Bone marrow (tissue), 2 donors: ENCODE measurements at regions not wholly inside any gene's neighbourhood (a gene's known extent, or its start where the extent isn't known, plus 50 kb on each side); places are given as distances from the start of the nearest gene placed in this dataset.
"Not testable (repeated sequence)": the region's sequence is repeated elsewhere in the genome, so short reads cannot be mapped to it uniquely, and the experiment has no call there.

Experiments used
- DNase-seq, 2 donors: peaks; one replicate each; lab custom pipeline; 2025; lab: John Stamatoyannopoulos, UW

DNA sequence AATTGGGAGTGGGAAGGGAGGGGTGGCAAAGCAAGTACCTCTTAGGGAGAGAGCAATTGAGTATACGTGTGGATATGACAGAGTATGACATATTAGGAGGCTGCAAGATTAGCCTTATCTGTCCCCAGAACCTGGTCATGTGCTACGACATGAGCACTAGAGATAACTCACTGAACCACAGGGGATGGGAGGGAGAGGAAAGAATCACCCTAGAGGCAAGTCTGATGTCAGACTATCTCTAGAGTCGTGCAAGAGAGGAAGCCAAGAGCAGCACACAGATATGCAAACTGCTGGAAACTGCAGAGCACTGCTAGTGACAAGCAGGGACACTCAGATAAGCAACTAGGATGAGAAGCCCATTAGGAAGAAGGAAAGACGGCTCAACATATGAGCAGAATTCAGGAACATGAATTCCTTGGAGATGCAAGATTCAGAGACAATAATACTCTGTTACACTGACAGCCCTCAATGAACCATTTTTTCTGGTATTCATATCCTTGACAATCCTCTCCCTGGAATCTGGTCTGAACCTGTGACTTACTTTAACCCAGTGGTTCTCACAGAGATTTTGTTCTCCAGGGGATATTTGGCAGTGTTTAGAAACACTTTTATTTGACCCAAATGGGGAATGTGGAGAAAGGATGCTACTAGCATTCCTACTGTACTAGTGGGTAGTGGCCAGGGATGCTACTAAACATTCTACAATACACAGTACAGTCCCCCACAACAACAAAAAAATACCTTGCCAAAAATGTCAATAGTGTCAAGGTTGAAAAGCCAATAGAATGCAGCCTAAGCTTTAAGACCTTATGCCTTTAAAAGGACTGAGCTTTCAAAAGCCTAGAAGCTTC lies 84.0 kb upstream of the BMP2K start:
- DNase-seq: peak in 1 of 2 donors; percentile 79

DNA sequence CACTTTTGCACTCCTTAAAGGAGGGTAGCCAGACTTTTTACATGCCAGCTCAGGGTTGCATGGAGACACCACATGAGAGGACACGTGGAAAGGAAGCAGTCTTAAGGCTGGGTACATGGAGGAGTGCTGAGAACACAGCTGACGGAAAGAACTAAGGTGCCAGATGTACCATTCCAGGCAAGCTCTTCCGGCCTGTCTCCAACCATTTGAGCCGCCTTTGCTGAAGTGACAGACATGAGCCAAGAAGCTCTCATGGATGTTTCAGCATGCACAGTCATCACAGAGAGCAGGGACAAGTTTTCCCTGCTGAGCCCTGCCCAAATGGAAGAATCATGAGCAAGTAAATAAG lies 83.4 kb upstream of the BMP2K start:
- no peak for DNase-seq

DNA sequence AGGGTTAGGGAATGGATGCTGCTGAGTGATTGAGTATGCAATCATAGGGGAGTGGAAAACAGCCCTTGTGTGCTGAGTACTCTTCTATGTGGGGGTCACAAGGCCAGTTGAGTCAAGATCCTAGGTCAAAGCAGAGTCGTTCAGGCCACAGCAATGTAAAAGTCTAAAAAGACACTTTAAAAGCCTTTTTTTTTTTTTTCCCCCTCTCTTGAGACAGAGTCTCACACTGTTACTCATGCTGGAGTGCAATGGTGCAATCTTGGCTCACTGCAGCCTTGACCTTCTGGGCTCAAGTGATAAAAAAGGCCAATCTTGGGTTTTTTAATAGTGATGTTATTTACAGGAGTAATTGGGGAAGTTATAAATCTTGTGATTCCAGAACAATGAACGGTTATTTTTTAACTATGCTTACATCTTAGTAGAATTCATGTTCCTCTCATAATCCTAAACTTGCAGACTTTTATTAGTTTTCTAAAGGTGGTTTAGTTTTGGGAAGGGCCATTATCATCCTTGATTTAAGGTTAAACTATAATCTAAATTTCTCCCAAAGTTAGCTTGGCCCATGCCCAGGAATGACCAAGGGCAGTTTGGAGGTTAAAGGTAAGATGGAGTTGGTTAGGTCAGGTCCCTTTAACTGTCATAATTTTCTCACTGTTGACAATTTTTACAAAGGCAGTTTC lies 82.2 kb upstream of the BMP2K start:
- DNase-seq: no peak

DNA sequence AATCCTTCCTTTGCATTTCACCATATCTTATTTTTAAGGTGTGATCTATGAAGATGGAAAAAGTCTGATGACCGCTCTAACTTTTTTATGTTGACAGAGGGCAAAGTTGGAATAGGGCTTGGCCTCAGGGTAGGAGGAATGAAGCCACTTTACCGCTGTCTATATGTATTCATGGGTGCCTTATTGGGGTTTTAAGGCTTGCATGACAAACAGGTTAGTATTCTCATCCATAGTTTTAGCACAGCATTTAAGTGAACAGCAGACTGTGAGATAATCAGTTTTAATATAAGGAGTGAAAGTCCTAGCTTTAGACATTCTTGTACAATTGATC lies 81.7 kb upstream of the BMP2K start:
- DNase-seq: no peak

DNA sequence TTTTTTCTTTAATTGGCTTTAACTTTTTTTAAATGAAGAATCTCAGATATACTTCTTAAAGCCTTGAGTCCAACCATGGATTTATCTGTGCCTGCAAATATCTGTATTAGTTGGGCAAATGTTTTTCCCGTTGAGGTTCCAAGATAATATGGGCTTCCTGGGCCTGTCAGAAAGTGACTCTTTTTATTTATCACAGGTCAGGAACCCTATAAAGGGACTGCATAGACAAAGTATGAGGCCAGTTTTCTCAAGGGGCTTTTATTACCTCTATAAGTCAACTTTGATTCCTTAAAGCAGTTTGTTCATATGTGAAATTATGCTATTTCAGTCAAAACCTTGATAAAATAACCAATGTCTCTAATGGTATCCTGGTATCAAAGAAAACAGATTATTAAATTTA lies 80.2 kb upstream of the BMP2K start:
- DNase-seq: no peak

DNA sequence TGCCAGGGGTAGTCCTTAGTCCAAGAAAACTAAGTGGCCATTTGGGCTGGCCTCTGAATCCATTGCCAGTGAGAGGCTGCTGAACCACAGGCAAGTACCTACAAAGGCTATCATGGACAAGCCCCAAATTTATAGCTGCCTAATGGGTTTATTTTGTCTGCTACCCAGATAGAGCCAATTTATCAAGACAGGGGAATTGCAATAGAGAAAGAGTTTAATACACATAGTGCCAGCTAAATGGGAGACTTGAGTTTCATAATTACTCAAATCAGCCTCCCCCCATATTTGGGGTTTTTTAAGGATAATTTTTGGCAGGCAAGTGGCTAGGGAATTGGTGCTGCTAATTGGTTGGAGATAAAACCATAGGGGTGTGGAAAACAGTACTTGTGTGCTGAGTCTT lies 73.1 kb upstream of the BMP2K start:
- DNase-seq: no peak

DNA sequence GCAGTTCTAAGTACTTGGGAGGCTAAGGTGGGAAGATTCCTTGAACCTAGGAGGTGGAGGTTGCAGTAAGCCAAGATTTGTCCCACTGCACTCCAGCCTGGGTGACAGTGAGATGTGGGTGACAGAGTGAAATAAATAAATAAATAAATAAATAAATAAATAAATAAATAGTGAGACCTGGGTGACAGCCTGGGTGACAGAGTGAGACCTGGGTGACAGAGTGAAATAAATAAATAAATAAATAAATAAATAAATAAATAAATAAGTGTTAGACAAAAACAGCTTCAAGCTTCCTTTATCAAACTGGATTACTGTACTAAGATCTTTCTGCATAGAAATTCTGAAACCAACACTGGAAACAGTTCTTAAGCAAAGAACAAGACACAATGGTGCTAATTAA lies 71.8 kb upstream of the BMP2K start:
- no peak for DNase-seq

DNA sequence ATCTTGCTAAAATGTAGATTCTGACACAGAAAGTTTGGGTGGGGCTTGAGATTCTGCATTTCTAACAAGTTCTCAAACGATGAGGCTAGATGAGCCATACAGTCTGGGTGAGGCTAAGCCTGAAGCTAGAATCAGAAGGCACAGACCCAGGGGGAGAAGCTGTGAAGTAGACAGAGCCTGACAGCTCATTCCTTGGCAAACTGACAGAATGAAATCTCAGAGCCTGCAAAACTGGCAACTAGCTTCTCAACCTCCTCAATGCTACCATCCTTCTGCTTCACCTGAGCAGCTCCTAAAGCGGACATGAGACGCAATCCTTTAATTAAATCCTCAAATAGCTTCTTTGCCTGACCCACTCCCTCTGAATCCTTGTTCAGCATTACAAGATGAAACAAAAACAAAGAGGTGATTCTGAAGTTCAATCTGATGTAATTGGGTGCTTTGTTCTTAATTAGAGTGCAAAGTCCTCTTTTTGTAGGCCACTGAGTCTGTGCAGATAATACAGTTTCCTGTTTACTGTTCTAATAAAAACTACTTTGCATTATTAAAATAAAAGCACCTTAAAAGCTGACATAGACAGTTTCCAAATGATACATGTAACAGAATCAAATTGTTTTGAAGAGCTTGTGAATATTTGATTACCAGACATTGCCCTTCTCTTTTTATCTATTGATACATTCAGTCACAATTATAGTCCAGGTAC lies 71.0 kb upstream of the BMP2K start:
- DNase-seq: no peak

DNA sequence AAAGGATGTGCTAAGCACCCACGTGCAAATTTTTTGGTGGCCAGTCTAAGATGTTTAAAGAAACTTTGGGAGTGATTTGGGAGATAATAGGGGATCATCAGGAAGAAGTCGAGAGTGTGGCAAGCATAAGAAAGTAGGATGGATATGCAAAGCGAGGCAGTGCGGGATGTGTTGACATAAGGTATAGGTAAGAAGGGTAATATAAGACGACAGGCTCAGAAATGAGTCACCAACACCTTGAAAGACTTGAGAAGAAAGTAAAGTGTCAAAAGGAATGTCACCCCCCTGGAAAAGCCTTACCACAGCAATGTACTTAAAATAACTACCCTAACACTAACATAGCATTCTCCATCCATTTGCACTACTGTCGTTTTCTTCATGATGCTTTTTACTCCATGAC lies 69.8 kb upstream of the BMP2K start:
- no peak for DNase-seq

DNA sequence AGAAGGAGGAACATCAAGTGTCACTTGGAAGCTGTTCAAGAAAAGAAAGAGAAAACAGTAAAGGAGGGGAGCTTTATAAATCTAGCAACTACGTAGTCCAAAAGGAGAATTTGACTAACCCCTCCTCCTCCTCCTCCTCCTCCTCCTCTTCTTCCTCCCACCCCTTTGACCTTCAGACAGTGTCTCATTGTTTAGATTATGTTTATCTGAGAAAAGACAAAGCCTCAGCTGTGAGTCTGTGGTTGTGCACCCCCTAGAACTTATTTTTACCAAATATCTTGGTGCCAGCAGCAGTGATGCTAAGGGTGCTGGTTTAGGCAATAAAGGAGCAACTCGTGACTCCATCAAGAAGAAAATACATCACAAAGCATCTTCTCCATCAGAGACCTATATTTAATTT lies 68.9 kb upstream of the BMP2K start:
- peak in 1 of 2 donors; percentile 46 for DNase-seq

DNA sequence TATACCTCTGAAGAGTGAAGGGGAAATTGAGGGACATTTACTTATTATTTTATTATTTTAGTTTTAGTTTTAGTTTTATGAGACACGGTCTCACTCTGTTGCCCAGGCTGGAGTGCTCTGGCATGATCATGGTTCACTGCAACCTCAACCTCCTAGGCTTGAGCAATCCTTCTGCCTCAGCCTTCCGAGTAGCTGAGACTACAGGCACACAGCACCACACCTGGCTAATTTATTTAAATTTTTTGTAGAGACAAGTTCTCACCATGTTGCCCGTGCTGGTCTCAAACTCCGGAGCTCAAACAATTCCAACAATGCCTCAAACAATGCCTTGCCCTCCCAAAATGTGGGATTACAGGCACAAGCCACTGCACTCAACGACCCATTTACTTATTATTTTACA lies 68.4 kb upstream of the BMP2K start:
- DNase-seq: no peak

DNA sequence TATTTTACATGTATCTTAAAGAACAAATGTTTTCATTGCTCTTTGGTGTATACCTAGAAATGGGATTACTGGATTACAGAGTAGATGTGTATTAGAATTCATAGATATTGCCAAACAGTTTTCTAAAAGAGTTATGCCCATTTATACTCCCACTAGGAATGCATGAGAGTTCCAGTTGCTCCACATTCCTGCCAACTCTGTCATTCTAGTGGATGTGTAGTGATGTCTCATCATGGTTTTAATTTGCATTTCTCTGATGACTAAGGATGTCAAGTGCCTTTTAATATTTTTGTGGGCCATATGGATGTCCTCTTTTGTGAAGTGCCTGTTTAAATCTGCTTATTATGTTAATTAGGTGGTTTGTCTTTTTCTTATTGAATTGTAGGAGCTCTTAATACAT lies 65.6 kb upstream of the BMP2K start:
- no peak for DNase-seq

DNA sequence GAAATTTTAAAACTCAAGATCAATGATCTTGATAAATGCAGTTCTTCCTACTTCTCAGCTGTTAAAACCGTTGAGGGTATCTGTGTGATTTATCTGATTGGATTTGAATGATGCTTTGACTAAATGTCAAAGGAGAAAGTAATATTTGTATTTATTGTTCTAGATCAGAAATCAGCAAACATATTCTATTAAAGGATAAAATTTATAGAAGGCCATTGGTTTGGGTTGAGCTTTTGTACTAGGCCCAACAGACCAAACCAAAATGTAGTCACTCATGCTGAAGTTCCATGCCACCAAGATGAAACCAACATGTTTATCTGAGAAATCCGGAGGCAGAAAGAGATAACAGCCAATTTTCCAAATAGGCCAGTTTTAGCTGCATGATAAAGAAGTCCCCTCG lies 64.5 kb upstream of the BMP2K start:
- DNase-seq: no peak

DNA sequence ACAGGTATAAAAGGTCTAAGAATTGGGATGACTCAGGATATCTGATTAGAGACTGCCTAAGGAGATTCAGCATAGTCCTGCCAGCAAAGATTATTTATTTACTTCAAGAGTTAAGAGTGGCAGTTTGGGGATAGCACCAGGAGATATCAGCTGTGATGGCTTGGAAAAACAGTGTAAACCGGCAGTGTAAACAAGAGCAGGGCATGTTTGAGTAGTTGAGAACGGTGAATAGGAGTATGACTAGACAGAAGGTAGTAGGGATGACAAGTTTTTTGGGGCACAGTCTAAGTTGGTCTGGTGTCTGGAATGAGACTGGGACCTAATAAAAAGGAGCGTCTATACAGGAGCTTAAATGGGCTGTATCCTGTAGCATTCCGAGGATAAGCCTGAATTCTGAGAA lies 61.6 kb upstream of the BMP2K start:
- DNase-seq: not testable (repeated sequence)

DNA sequence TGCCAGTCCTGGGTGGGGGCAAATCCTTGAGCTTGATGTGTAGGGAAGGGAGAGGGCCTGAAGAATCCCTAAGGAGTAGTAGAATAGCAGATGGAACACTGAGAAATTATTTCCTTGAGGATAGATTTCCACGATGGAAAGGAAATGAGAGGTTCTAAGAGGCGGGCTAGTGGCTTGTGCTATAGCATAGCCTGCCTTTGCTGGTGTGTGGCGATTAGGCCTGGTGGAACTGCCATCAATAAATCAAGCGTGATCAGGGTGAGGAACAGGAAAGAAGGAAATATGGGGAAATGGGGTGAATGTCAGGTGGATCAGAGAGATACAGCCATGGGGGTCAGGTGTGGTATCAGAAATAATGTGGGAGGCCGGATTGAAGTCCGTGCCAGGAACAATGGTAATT lies 60.8 kb upstream of the BMP2K start:
- DNase-seq: not testable (repeated sequence)

DNA sequence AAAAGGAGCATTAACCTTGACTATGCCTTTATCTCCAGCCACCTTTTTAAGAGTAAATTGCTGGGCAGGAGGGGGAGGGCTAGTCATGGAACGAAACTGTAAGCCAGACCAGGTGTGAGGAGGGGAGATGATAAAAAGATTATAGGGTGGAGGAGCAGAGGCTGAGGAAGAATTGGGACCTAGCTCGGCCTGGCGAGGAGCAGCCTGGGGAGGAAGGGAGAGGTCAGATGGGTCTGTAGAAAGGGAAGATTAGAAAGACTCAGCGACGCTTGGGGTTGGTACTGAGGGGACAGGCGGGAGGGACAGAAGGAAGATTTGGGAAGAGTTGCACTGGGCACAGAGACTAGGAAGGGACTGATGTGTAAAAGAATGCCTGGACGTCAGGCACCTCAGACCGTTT lies 58.4 kb upstream of the BMP2K start:
- DNase-seq: not testable (repeated sequence)

DNA sequence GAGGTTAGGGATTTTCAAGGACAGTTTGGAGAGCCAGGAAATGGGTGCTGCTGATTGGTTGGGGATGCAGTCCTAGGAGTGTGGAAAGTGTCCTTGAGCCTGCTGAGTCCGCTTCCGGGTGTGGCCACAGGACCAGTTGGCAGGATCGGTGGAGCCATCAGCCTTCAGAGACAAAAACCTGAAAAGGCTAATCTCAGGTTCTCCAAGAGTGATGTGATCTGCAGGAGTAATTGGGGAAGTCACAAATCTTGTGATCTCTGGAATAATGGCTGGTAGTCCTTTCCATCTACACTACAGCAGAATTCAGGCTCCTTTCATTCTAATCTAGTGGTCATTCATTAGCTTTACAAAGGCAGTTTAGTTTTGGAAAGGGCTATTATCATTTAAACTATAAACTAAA lies 55.9 kb upstream of the BMP2K start:
- DNase-seq: no peak

DNA sequence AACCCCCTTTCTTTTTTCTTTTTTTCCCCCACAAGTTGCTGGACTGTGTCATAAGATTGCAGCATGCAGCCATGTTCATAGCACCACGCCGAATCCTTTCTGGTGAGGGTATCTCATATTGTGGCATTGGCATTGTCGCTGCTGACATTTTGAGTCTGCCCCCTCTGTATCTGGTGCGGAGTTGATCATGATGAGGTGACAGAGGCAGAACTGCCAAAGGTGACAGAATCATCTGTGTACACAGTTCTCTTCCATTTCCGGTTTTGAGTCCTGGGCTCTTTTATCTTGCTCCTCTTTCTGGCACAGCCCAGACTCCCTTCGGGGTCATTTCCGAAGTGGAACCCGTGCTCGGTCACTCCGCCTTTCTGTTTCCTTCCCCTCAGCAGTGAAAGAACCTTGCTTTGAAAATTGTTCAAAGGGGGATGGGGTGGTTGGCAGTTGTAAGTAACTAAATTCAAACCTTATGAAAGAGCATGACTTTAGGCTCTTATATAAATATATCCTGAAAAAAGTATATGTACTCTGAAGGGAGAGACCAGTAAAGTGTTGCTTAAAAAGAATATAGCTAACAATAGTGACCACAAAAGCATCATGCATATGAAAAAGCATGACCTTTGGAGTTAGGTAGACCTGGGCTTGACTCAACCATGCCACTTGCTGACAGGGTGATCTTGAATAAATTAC lies 55.0 kb upstream of the BMP2K start:
- DNase-seq: peak in 1 of 2 donors; percentile 80

DNA sequence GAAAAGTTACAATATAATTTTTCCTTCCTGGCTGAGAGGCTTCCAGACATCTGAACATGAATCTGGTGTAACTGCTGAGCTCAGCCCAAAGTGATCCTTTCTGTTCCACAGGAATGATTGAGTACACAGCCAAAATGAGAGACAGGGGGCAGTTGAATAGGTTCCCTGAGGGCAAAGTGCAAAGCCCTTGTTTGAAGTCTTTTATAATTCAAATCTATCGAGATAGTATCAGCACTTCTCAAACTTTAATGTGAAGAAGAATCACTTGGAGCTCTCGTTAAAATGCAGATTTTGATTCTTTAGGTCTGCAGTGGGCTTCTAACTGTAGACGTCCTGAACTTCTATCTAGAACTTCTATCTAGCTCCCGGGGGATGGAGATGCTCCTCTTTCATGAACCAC lies 54.4 kb upstream of the BMP2K start:
- no peak for DNase-seq

DNA sequence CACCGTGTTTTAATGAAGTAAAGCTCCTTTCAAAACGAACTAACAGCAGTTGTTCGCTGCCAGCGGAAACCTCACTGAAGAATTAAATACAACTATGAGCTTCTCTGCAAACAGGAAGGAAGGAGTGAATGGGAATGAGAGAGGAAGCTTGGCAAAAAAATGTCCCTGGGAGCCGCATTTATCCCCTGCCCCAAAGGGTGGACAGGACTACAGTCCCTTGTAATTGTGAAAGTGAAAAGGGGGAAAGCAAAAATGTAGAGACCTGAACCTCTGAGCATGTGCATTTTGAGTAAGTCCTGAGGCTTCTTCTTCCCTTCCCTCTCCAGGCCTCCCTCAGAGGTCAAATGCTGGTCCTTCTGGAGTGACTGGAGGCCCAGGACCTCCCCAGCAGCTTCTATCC lies 53.8 kb upstream of the BMP2K start:
- DNase-seq: no peak

DNA sequence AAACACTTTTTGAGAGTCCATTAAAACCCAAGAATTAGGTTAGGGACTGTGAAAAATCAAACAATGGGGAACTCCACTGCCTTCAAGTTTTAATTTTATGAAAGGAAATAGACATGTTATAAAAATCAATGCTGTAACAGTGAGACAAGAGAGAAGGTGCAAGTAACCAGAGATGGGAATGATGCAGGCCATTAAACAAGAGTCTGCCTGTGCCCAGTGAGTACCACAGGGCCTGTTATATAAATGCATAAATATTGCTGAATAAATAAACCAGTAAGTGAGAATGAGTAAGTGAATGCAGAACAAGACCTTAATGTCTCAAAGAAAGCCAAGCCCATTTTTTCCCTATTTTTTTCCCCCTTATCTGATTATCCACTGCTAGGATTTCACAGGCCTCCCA lies 53.3 kb upstream of the BMP2K start:
- DNase-seq: no peak
